Activated CD8-positive, alpha-beta T cell treated with anti-CD3 and anti-CD28 coated beads for 36 hours (primary cell): ENCODE measurements at regions not wholly inside any gene's neighbourhood (a gene's known extent, or its start where the extent isn't known, plus 50 kb on each side); places are given as distances from the start of the nearest gene placed in this dataset.

ENCODE experiments used
- ATAC-seq: fragments of 200-7000 bp; cut with Tn5 transposase; one replicate; pipeline ENCODE4 v1.10.0; 2021; ENCODE audit warnings: mild to moderate bottlenecking, moderate library complexity
- CTCF ChIA-PET: fragments of 350-600 bp; sonication (Branson Sonifier 250); formaldehyde crosslinking; loops from one replicate; lab custom pipeline; 2021; ENCODE audit warnings: antibody characterized with exemption; lab: Charles Lee
- POLR2A ChIA-PET: fragments of 350-600 bp; sonication (Branson Sonifier 250); formaldehyde crosslinking; loops from one replicate; lab custom pipeline; 2021; ENCODE audit warnings: antibody characterized with exemption; lab: Charles Lee
- DNase-seq: peaks from one replicate; pipeline ENCODE4 v3.0.0-alpha.2; 2020
- H3K27ac Mint-ChIP-seq: one replicate; pipeline ENCODE4 v1.8.0; 2021; ENCODE audit warnings: mild to moderate bottlenecking, mixed read lengths
- H3K27me3 Mint-ChIP-seq: one replicate; pipeline ENCODE4 v1.8.0; 2021; ENCODE audit warnings: mixed read lengths
- H3K36me3 Mint-ChIP-seq: one replicate; pipeline ENCODE4 v1.8.0; 2021; ENCODE audit warnings: low read depth, mixed read lengths
- H3K4me1 Mint-ChIP-seq: one replicate; pipeline ENCODE4 v1.8.0; 2021; ENCODE audit warnings: low read depth, mixed read lengths
- H3K4me3 Mint-ChIP-seq: one replicate; pipeline ENCODE4 v1.8.0; 2021; ENCODE audit warnings: mild to moderate bottlenecking, moderate library complexity, mixed read lengths
- H3K9me3 Mint-ChIP-seq: one replicate; pipeline ENCODE4 v1.8.0; 2021; ENCODE audit warnings: mixed read lengths
- intact Hi-C: fragments of 100-400 bp; cut with micrococcal nuclease; formaldehyde crosslinking; loops from one replicate; pipeline ENCODE4 v1.10.0; 2022
- TF ChIP-seq, protein P1 (sequence below): fragments of 200-600 bp; IDR thresholded peaks from one replicate; pipeline ENCODE4 v1.8.0; 2022; ENCODE audit warnings: antibody characterized with exemption, mild to moderate bottlenecking

DNA sequence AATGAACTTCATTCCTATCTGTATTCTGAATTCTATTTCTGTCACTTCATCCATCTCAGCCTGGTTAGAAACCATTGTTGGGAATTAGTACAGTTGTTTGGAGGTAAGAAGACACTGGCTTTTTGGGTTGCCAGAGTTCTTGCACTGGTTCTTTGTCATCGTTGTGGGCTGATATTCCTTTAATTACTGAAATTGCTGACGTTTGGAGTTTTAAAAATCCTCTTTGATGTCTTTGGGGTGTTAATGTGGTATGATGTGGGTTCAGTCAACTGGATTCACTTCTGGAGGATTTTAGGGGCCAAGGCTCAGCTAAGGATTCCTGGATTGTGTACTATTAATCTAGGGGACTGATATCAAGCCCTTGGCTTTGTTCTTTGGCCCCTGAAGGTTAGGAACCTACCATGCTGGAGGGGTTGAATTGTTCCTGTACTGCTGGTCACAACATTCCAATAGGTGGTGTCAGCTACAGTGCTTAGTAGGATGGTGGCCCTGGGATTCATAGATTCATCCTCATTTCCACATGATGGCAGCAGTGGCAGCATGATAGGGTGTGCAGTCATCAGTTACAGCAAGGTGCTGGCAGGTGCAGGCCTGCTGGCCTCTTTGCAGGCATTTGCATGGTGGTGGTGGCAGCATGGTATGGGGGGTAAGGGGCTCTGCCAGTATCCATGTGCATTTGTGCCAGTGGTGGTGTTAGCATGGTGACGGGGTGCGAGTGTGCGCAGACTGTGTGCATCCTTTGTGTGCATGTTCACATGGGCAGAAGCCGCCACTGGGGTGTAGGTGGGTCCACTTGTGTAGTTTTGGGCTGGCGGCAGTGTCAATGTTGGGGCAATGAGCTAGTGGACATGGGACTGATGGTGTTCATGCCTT, 301.3 kb downstream of the TEX13C start:
- DNase-seq, result no peak
- no peak for ATAC-seq
- Mint-ChIP-seq H3K9me3 (no peaks in the 10 kb centered on the region), H3K27ac (no peak overlapping the region), H3K4me3 (no peak overlapping the region), H3K27me3 (no peaks in the 10 kb centered on the region), H3K4me1 (no peaks in the 10 kb centered on the region), H3K36me3 (no peaks in the 10 kb centered on the region)
- POLR2A ChIA-PET, result no interaction called here
- CTCF ChIA-PET, result no interaction called here
- intact Hi-C loops, result no loop called here
- TF ChIP-seq, protein P1, sequence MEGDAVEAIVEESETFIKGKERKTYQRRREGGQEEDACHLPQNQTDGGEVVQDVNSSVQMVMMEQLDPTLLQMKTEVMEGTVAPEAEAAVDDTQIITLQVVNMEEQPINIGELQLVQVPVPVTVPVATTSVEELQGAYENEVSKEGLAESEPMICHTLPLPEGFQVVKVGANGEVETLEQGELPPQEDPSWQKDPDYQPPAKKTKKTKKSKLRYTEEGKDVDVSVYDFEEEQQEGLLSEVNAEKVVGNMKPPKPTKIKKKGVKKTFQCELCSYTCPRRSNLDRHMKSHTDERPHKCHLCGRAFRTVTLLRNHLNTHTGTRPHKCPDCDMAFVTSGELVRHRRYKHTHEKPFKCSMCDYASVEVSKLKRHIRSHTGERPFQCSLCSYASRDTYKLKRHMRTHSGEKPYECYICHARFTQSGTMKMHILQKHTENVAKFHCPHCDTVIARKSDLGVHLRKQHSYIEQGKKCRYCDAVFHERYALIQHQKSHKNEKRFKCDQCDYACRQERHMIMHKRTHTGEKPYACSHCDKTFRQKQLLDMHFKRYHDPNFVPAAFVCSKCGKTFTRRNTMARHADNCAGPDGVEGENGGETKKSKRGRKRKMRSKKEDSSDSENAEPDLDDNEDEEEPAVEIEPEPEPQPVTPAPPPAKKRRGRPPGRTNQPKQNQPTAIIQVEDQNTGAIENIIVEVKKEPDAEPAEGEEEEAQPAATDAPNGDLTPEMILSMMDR, result no peak

DNA sequence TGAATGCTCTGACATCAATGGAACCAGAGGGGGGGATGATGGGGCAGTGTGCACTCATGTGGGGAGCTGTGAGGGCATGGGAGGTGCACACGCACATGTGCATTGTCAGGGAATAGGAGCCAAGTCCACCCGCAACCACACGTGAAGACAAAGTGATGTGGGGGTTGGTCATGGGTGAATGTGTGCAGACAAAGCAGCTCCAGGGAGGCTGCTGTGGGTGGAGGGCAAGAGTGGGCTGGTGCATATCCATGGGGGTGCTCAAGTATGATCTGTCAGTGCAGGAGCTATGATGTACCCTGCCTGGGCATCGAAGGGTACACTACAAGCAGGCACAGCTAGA, 301.9 kb downstream of the TEX13C start:
- ChIA-PET POLR2A (no interaction called here), CTCF (no interaction called here)
- no peaks in the 10 kb centered on the region for H3K9me3 Mint-ChIP-seq
- intact Hi-C loops, result no loop called here
- H3K36me3 Mint-ChIP-seq, result no peaks in the 10 kb centered on the region
- TF ChIP-seq, protein P1, result no peak
- H3K4me1 Mint-ChIP-seq, result no peaks in the 10 kb centered on the region
- H3K27ac Mint-ChIP-seq, result no peak overlapping the region
- no peaks in the 10 kb centered on the region for H3K27me3 Mint-ChIP-seq
- no peak for DNase-seq
- H3K4me3 Mint-ChIP-seq, result no peak overlapping the region
- ATAC-seq, result no peak

DNA sequence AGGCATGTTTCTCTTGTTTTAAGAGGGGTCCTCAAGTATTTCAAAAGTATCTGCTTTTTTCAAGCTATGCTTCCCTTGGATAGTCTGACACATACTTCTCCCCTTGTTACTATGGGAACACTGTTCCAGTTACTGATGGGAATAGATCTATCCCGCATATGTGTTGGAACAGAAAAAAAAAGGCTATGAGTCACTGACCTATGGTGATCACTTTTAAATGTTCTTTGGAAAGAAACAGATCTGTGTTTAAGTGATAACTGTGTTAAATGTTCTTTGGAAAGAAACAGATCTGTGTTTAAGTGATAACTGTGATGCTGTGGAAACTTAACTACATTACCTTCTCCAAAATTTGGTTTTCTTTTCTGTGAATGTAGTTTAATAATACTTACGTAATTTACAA, 303.2 kb downstream of the TEX13C start:
- Mint-ChIP-seq H3K36me3 (no peaks in the 10 kb centered on the region), H3K4me3 (no peak overlapping the region), H3K9me3 (no peaks in the 10 kb centered on the region), H3K4me1 (no peaks in the 10 kb centered on the region), H3K27me3 (no peaks in the 10 kb centered on the region), H3K27ac (no peak overlapping the region)
- TF ChIP-seq, protein P1, result no peak
- intact Hi-C loops, result no loop called here
- no peak for ATAC-seq
- ChIA-PET POLR2A (no interaction called here), CTCF (no interaction called here)
- no peak for DNase-seq

DNA sequence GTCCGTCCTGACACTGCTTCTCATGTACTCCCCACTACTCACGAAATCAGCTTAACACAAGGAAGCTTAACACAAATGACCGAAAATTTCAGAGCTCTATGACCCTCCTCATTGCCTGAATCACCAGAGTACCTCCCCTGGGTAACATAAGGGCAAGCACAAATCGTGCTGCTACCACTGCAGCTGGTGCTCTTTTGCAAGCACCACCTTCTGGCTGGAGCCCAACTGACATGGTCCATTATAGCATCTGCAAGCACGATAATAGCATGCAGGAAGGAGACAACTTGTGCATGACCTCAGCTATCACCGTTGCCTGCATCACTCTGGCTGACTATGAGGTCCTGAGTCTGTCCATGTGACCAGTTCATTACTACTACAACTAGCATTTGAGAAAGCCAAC, 308.0 kb downstream of the TEX13C start:
- ATAC-seq, result no peak
- Mint-ChIP-seq H3K4me3 (no peak overlapping the region), H3K36me3 (no peaks in the 10 kb centered on the region), H3K27me3 (no peaks in the 10 kb centered on the region), H3K4me1 (no peaks in the 10 kb centered on the region), H3K9me3 (no peaks in the 10 kb centered on the region), H3K27ac (no peak overlapping the region)
- DNase-seq, result no peak
- TF ChIP-seq, protein P1, result no peak
- ChIA-PET POLR2A (no interaction called here), CTCF (no interaction called here)
- intact Hi-C loops, result no loop called here

DNA sequence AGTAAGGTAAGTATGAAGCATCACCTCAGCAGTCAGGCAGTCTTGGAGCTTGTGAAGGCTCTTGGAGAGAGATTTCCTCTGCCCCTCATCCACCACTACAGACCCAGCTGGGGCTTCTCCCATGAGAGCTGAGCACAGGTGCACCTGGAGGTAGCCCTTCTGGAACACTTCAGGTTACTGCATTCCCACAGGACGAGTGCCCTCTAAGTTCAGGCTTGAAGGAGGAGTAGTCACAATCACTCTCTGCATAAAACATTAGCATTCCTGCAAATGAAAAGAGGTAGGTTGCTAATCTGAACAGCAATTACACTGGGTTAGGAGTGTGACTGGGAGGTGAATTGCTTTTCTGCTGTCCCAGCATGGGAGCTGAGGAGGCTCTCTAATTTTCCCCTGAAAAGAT, 308.8 kb downstream of the TEX13C start:
- Mint-ChIP-seq H3K9me3 (no peaks in the 10 kb centered on the region), H3K4me1 (no peaks in the 10 kb centered on the region), H3K4me3 (no peak overlapping the region), H3K36me3 (no peaks in the 10 kb centered on the region), H3K27me3 (no peaks in the 10 kb centered on the region), H3K27ac (no peak overlapping the region)
- POLR2A ChIA-PET, result no interaction called here
- TF ChIP-seq, protein P1, result no peak
- CTCF ChIA-PET, result no interaction called here
- ATAC-seq, result no peak
- intact Hi-C loops, result no loop called here
- no peak for DNase-seq
